Thyroid gland (tissue), 4 donors: ENCODE measurements at regions not wholly inside any gene's neighbourhood (a gene's known extent, or its start where the extent isn't known, plus 50 kb on each side); places are given as distances from the start of the nearest gene placed in this dataset.
A peak's percentile ranks its signal among the peaks of the same experiment; 100 is the strongest.

ENCODE experiments used
- DNase-seq, 2 donors: peaks; one replicate each; pipeline ENCODE4 v3.0.0-alpha.2; 2019
- H3K27ac ChIP-seq, 3 donors: fragments of 200-600 bp; sonication (generic); 1 replicate in 2 of 3; 2 replicates in 1 of 3; pipeline ENCODE4 v1.5.1; 2016 to 2019; ENCODE audit warnings: mild to moderate bottlenecking in 1 of 3, moderate library complexity in 1 of 3
- H3K27me3 ChIP-seq: fragments of 200-600 bp; sonication (generic); one replicate; pipeline ENCODE4 v1.5.1; 2019
- H3K36me3 ChIP-seq, 2 donors: fragments of 200-600 bp; sonication (generic); one replicate each; pipeline ENCODE4 v1.5.1; 2016 to 2019
- H3K4me1 ChIP-seq, 2 donors: fragments of 200-600 bp; sonication (generic); one replicate each; pipeline ENCODE4 v1.5.1; 2017 to 2019
- H3K4me3 ChIP-seq, 3 donors: fragments of 200-600 bp; sonication (generic); replicated peaks in 1 of 3; 1 replicate in 2 of 3; 2 replicates in 1 of 3; pipeline ENCODE4 v1.5.1; 2016; ENCODE audit warnings: mild to moderate bottlenecking in 1 of 3
- H3K9me3 ChIP-seq: fragments of 200-600 bp; sonication (generic); one replicate; pipeline ENCODE4 v1.5.1; 2017
- CTCF ChIP-seq, 6 experiments: fragments of 200-600 bp in 3 of 6; fragments of 450-650 bp in 3 of 6; sonication (generic) in 3 of 6; IDR thresholded peaks; one replicate each; pipeline ENCODE4 v1.5.1; 2016 to 2019; ENCODE audit warnings: antibody characterized with exemption in 6 of 6, mild to moderate bottlenecking in 2 of 6, inconsistent platforms in 1 of 6, moderate library complexity in 1 of 6
- POLR2A ChIP-seq, 2 donors: fragments of 450-650 bp; IDR thresholded peaks; one replicate each; pipeline ENCODE4 v1.6.1; 2017; ENCODE audit warnings: antibody characterized with exemption in 2 of 2, mild to moderate bottlenecking in 2 of 2, moderate library complexity in 1 of 2
- WGBS, 2 donors: methylation state at CpG; one replicate each; pipeline ENCODE4 v1.1.5; 2017; 5-methylcytosine and 5-hydroxymethylcytosine counted together
- intact Hi-C: fragments of 100-400 bp; cut with DNase I; formaldehyde crosslinking; loops from one replicate; pipeline ENCODE4 v1.15.1; 2023

- no peak overlapping the region for H3K27ac ChIP-seq
- no peaks in the 10 kb centered on the region for H3K4me1 ChIP-seq
- no peak for TF ChIP-seq CTCF (IDR thresholded peaks at IDR 0.05)
- no peak for TF ChIP-seq POLR2A (IDR thresholded peaks at IDR 0.05)
- 78 to 82% methylated on average over 2 of the region's 2 CpGs for WGBS, 2 donors
- no peaks in the 10 kb centered on the region for H3K9me3 ChIP-seq
- intact Hi-C loops: no loop called here
- no peak for DNase-seq
- no peaks in the 10 kb centered on the region for H3K27me3 ChIP-seq
- H3K4me3 ChIP-seq: no peak overlapping the region
- H3K36me3 ChIP-seq: no peaks in the 10 kb centered on the region
Measured at GRCh38 chr2:212669761-212670160, 131.2 kb upstream of the ERBB4 start.

- H3K4me3 ChIP-seq: no peak overlapping the region
- H3K27ac ChIP-seq: no peak overlapping the region
- H3K27me3 ChIP-seq: no peaks in the 10 kb centered on the region
- intact Hi-C loops: no loop called here
- TF ChIP-seq POLR2A (IDR thresholded peaks at IDR 0.05) (no peak), CTCF (IDR thresholded peaks at IDR 0.05) (no peak)
- no peaks in the 10 kb centered on the region for H3K9me3 ChIP-seq
- no peaks in the 10 kb centered on the region for H3K4me1 ChIP-seq
- DNase-seq: no peak
- no peaks in the 10 kb centered on the region for H3K36me3 ChIP-seq
Measured at GRCh38 chr2:212667751-212668316, 129.2 kb upstream of the ERBB4 start.

GRCh38 chr2:212665948-212666347 lies 127.3 kb upstream of the ERBB4 start:
- 81 to 93% methylated on average over 1 of the region's 1 CpG for WGBS, 2 donors
- intact Hi-C loops: no loop called here
- peak; percentile 14 to 16 for DNase-seq
- Histone ChIP-seq H3K4me1 (no peaks in the 10 kb centered on the region), H3K9me3 (no peaks in the 10 kb centered on the region), H3K36me3 (no peaks in the 10 kb centered on the region), H3K4me3 (no peak overlapping the region), H3K27me3 (no peaks in the 10 kb centered on the region), H3K27ac (no peak overlapping the region)
- no peak for TF ChIP-seq CTCF (IDR thresholded peaks at IDR 0.05)
- no peak for TF ChIP-seq POLR2A (IDR thresholded peaks at IDR 0.05)

- Histone ChIP-seq H3K9me3 (no peaks in the 10 kb centered on the region), H3K27me3 (no peaks in the 10 kb centered on the region), H3K36me3 (no peaks in the 10 kb centered on the region), H3K27ac (no peak overlapping the region), H3K4me3 (no peak overlapping the region), H3K4me1 (no peaks in the 10 kb centered on the region)
- no peak for TF ChIP-seq CTCF (IDR thresholded peaks at IDR 0.05)
- no peak for TF ChIP-seq POLR2A (IDR thresholded peaks at IDR 0.05)
- WGBS, 2 donors: 62 to 65% methylated on average over 3 of the region's 3 CpGs
- DNase-seq: no peak
- intact Hi-C loops: no loop called here
Measured at GRCh38 chr2:212659441-212659840, 120.8 kb upstream of the ERBB4 start.

- H3K27me3 ChIP-seq: no peaks in the 10 kb centered on the region
- H3K27ac ChIP-seq: no peak overlapping the region
- intact Hi-C loops: no loop called here
- no peak for TF ChIP-seq POLR2A (IDR thresholded peaks at IDR 0.05)
- no peak for TF ChIP-seq CTCF (IDR thresholded peaks at IDR 0.05)
- no peak for DNase-seq
- peaks cover 6 to 11% of the 10 kb centered on the region in 2 donors for H3K4me1 ChIP-seq
- no peaks in the 10 kb centered on the region for H3K9me3 ChIP-seq
- H3K4me3 ChIP-seq: no peak overlapping the region
- 61 to 72% methylated on average over 1 of the region's 1 CpG for WGBS, 2 donors
- H3K36me3 ChIP-seq: no peaks in the 10 kb centered on the region
Measured at GRCh38 chr2:212649646-212650045, 111.0 kb upstream of the ERBB4 start.
